ENCODE measurements at regions not wholly inside any gene's neighbourhood (a gene's known extent, or its start where the extent isn't known, plus 50 kb on each side); places are given as distances from the start of the nearest gene placed in this dataset.

- no peak for DNase-seq
- Histone ChIP-seq H3K36me3 (no peaks in the 10 kb centered on the region), H3K4me3 (ENCODE audit: low read depth, low read length) (no peak overlapping the region), H3K9me3 (ENCODE audit: severe bottlenecking) (no peaks in the 10 kb centered on the region), H3K27ac (no peak overlapping the region), H3K27me3 (ENCODE audit: insufficient read depth, low read depth, severe bottlenecking) (no peaks in the 10 kb centered on the region)
- TF ChIP-seq CTCF (IDR thresholded peaks at IDR 0.05; ENCODE audit: low read depth, low read length): no peak
These were observed 388.9 kb downstream of the SPRY1 start for GRCh38 chr4:123785538-123785937.

- Histone ChIP-seq H3K9me3 (ENCODE audit: severe bottlenecking) (no peaks in the 10 kb centered on the region), H3K36me3 (no peaks in the 10 kb centered on the region), H3K27me3 (ENCODE audit: insufficient read depth, low read depth, severe bottlenecking) (no peaks in the 10 kb centered on the region), H3K27ac (no peak overlapping the region), H3K4me3 (ENCODE audit: low read depth, low read length) (no peak overlapping the region)
- no peak for TF ChIP-seq CTCF (IDR thresholded peaks at IDR 0.05; ENCODE audit: low read depth, low read length)
- DNase-seq: no peak
These were observed 389.7 kb downstream of the SPRY1 start for GRCh38 chr4:123786163-123786915.

- TF ChIP-seq CTCF (IDR thresholded peaks at IDR 0.05; ENCODE audit: low read depth, low read length): no peak
- H3K36me3 ChIP-seq: no peaks in the 10 kb centered on the region
- no peaks in the 10 kb centered on the region for H3K9me3 ChIP-seq (ENCODE audit: severe bottlenecking)
- no peaks in the 10 kb centered on the region for H3K27me3 ChIP-seq (ENCODE audit: insufficient read depth, low read depth, severe bottlenecking)
- no peak overlapping the region for H3K27ac ChIP-seq
- H3K4me3 ChIP-seq (ENCODE audit: low read depth, low read length): no peak overlapping the region
- no peak for DNase-seq
These were observed 390.3 kb downstream of the SPRY1 start for GRCh38 chr4:123786920-123787319.

GRCh38 chr4:123787512-123788080, 391.0 kb downstream of the SPRY1 start:
- Histone ChIP-seq H3K36me3 (no peaks in the 10 kb centered on the region), H3K27ac (no peak overlapping the region), H3K4me3 (ENCODE audit: low read depth, low read length) (no peak overlapping the region), H3K27me3 (ENCODE audit: insufficient read depth, low read depth, severe bottlenecking) (no peaks in the 10 kb centered on the region), H3K9me3 (ENCODE audit: severe bottlenecking) (no peaks in the 10 kb centered on the region)
- no peak for TF ChIP-seq CTCF (IDR thresholded peaks at IDR 0.05; ENCODE audit: low read depth, low read length)
- no peak for DNase-seq

- no peaks in the 10 kb centered on the region for H3K36me3 ChIP-seq
- DNase-seq: no peak
- no peak for TF ChIP-seq CTCF (IDR thresholded peaks at IDR 0.05; ENCODE audit: low read depth, low read length)
- no peaks in the 10 kb centered on the region for H3K9me3 ChIP-seq (ENCODE audit: severe bottlenecking)
- no peak overlapping the region for H3K27ac ChIP-seq
- H3K27me3 ChIP-seq (ENCODE audit: insufficient read depth, low read depth, severe bottlenecking): no peaks in the 10 kb centered on the region
- H3K4me3 ChIP-seq (ENCODE audit: low read depth, low read length): no peak overlapping the region
These were observed 392.0 kb downstream of the SPRY1 start for GRCh38 chr4:123788577-123788976.
